ENCODE measurements at regions not wholly inside any gene's neighbourhood (a gene's known extent, or its start where the extent isn't known, plus 50 kb on each side); places are given as distances from the start of the nearest gene placed in this dataset.

GRCh38 chr13:47114030-47114429 is 217.2 kb upstream of the HTR2A start:
- TF ChIP-seq ZNF274 (CRISPR knock-in tag; IDR thresholded peaks at IDR 0.05) (no peak), ZNF775 (CRISPR knock-in tag; IDR thresholded peaks at IDR 0.05; ENCODE audit: borderline replicate concordance) (no peak), TCF7 (IDR thresholded peaks at IDR 0.05; ENCODE audit: low read depth) (no peak), HCFC1 (IDR thresholded peaks at IDR 0.05; ENCODE audit: low read depth, low read length) (no peak), HNRNPLL (IDR thresholded peaks at IDR 0.05; ENCODE audit: low read depth, low read length, poor library complexity, severe bottlenecking) (no peak), ZNF577 (CRISPR knock-in tag; IDR thresholded peaks at IDR 0.05; ENCODE audit: borderline replicate concordance, low read depth) (no peak), MED1 (CRISPR knock-in tag; IDR thresholded peaks at IDR 0.05) (no peak), KDM1A (CRISPR knock-in tag; IDR thresholded peaks at IDR 0.05) (no peak), EP300 (IDR thresholded peaks at IDR 0.05; ENCODE audit: low read depth in 2 of 2, low read length in 2 of 2) (no peak), EP300 (CRISPR knock-in tag; IDR thresholded peaks at IDR 0.05; ENCODE audit: borderline replicate concordance) (no peak), MIER2 (CRISPR knock-in tag; IDR thresholded peaks at IDR 0.05) (no peak), HNRNPH1 (optimal IDR thresholded peaks at IDR 0.05; ENCODE audit: low read depth, low read length) (no peak)
- TF ChIP-seq, protein P1, sequence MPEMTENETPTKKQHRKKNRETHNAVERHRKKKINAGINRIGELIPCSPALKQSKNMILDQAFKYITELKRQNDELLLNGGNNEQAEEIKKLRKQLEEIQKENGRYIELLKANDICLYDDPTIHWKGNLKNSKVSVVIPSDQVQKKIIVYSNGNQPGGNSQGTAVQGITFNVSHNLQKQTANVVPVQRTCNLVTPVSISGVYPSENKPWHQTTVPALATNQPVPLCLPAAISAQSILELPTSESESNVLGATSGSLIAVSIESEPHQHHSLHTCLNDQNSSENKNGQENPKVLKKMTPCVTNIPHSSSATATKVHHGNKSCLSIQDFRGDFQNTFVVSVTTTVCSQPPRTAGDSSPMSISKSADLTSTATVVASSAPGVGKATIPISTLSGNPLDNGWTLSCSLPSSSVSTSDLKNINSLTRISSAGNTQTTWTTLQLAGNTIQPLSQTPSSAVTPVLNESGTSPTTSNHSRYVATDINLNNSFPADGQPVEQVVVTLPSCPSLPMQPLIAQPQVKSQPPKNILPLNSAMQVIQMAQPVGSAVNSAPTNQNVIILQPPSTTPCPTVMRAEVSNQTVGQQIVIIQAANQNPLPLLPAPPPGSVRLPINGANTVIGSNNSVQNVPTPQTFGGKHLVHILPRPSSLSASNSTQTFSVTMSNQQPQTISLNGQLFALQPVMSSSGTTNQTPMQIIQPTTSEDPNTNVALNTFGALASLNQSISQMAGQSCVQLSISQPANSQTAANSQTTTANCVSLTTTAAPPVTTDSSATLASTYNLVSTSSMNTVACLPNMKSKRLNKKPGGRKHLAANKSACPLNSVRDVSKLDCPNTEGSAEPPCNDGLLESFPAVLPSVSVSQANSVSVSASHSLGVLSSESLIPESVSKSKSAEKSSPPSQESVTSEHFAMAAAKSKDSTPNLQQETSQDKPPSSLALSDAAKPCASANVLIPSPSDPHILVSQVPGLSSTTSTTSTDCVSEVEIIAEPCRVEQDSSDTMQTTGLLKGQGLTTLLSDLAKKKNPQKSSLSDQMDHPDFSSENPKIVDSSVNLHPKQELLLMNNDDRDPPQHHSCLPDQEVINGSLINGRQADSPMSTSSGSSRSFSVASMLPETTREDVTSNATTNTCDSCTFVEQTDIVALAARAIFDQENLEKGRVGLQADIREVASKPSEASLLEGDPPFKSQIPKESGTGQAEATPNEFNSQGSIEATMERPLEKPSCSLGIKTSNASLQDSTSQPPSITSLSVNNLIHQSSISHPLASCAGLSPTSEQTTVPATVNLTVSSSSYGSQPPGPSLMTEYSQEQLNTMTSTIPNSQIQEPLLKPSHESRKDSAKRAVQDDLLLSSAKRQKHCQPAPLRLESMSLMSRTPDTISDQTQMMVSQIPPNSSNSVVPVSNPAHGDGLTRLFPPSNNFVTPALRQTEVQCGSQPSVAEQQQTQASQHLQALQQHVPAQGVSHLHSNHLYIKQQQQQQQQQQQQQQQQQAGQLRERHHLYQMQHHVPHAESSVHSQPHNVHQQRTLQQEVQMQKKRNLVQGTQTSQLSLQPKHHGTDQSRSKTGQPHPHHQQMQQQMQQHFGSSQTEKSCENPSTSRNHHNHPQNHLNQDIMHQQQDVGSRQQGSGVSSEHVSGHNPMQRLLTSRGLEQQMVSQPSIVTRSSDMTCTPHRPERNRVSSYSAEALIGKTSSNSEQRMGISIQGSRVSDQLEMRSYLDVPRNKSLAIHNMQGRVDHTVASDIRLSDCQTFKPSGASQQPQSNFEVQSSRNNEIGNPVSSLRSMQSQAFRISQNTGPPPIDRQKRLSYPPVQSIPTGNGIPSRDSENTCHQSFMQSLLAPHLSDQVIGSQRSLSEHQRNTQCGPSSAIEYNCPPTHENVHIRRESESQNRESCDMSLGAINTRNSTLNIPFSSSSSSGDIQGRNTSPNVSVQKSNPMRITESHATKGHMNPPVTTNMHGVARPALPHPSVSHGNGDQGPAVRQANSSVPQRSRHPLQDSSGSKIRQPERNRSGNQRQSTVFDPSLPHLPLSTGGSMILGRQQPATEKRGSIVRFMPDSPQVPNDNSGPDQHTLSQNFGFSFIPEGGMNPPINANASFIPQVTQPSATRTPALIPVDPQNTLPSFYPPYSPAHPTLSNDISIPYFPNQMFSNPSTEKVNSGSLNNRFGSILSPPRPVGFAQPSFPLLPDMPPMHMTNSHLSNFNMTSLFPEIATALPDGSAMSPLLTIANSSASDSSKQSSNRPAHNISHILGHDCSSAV (CRISPR knock-in tag; IDR thresholded peaks at IDR 0.05; ENCODE audit: borderline replicate concordance) = no peak

All from HepG2 (cell line).